Esophagus (tissue), 2 donors: ENCODE measurements at regions not wholly inside any gene's neighbourhood (a gene's known extent, or its start where the extent isn't known, plus 50 kb on each side); places are given as distances from the start of the nearest gene placed in this dataset.

Experiments used
- H3K27ac ChIP-seq, 2 donors: one replicate each; pipeline ENCODE4 v1.5.1; 2013; ENCODE audit warnings: low read depth in 2 of 2, mild to moderate bottlenecking in 2 of 2, inconsistent platforms in 1 of 2, low read length in 1 of 2, moderate library complexity in 1 of 2
- H3K27me3 ChIP-seq, 2 donors: one replicate each; pipeline ENCODE4 v1.6.1; 2013; ENCODE audit warnings: low read length in 2 of 2, control low read depth in 1 of 2, mild to moderate bottlenecking in 1 of 2; ENCODE audit not compliant: insufficient read depth in 2 of 2, control insufficient read depth in 1 of 2
- H3K36me3 ChIP-seq, 2 donors: one replicate each; pipeline ENCODE4 v1.6.1; 2013; ENCODE audit warnings: low read length in 1 of 2; ENCODE audit not compliant: control insufficient read depth in 2 of 2, insufficient read depth in 2 of 2
- H3K4me1 ChIP-seq, 2 donors: one replicate each; pipeline ENCODE4 v1.6.1; 2013; ENCODE audit warnings: low read length in 1 of 2; ENCODE audit not compliant: control insufficient read depth in 2 of 2, insufficient read depth in 2 of 2
- H3K4me3 ChIP-seq, 2 donors: one replicate each; pipeline ENCODE4 v1.5.1; 2013; ENCODE audit warnings: low read length in 2 of 2, mild to moderate bottlenecking in 2 of 2, low read depth in 1 of 2, moderate library complexity in 1 of 2
- H3K9me3 ChIP-seq, 2 donors: one replicate each; pipeline ENCODE4 v1.6.1; 2013; ENCODE audit warnings: mild to moderate bottlenecking in 2 of 2, low read depth in 1 of 2, low read length in 1 of 2, moderate library complexity in 1 of 2; ENCODE audit not compliant: control insufficient read depth in 2 of 2, insufficient read depth in 1 of 2
- WGBS, 2 donors: extraction: QIAGEN DNeasy Blood & Tissue Kit; methylation state at CpG; one replicate each; pipeline ENCODE4 v1.1.7; 2013; 5-methylcytosine and 5-hydroxymethylcytosine counted together
- donor health status: healthy with polysubstance abuse.
- donor health status: Bipolar disorder and iron deficiency.

GRCh38 chr18:8952174-8952573, 150.3 kb upstream of the NDUFV2 start:
- Histone ChIP-seq H3K4me1 (peaks cover 0 to 5% of the 10 kb centered on the region in 2 donors), H3K36me3 (no peaks in the 10 kb centered on the region), H3K27ac (no peak overlapping the region), H3K9me3 (no peaks in the 10 kb centered on the region), H3K4me3 (no peak overlapping the region), H3K27me3 (no peaks in the 10 kb centered on the region)
- 93 to 94% methylated on average over 5 of the region's 5 CpGs for WGBS, 2 donors

- 78 to 83% methylated on average over 10 of the region's 10 CpGs for WGBS, 2 donors
- H3K4me3 ChIP-seq = no peak overlapping the region
- no peak overlapping the region for H3K27ac ChIP-seq
- H3K4me1 ChIP-seq = peaks cover 0 to 5% of the 10 kb centered on the region in 2 donors
- no peaks in the 10 kb centered on the region for H3K36me3 ChIP-seq
- no peaks in the 10 kb centered on the region for H3K9me3 ChIP-seq
- no peaks in the 10 kb centered on the region for H3K27me3 ChIP-seq
Observed at GRCh38 chr18:8952769-8953760, 149.4 kb upstream of the NDUFV2 start.

- Histone ChIP-seq H3K36me3 (no peaks in the 10 kb centered on the region), H3K27me3 (no peaks in the 10 kb centered on the region), H3K4me1 (peaks cover 0 to 1% of the 10 kb centered on the region in 2 donors), H3K4me3 (no peak overlapping the region), H3K9me3 (no peaks in the 10 kb centered on the region), H3K27ac (no peak overlapping the region)
Observed at GRCh38 chr18:8957731-8958130, 144.8 kb upstream of the NDUFV2 start.

- peaks cover 0 to 3% of the 10 kb centered on the region in 2 donors for H3K4me1 ChIP-seq
- H3K4me3 ChIP-seq = no peak overlapping the region
- no peaks in the 10 kb centered on the region for H3K36me3 ChIP-seq
- 84 to 86% methylated on average over 3 of the region's 3 CpGs for WGBS, 2 donors
- H3K9me3 ChIP-seq = no peaks in the 10 kb centered on the region
- no peak overlapping the region for H3K27ac ChIP-seq
- H3K27me3 ChIP-seq = no peaks in the 10 kb centered on the region
Observed at GRCh38 chr18:8958660-8959059, 143.8 kb upstream of the NDUFV2 start.

- 63 to 80% methylated on average over 8 of the region's 8 CpGs for WGBS, 2 donors
- H3K4me3 ChIP-seq = no peak overlapping the region
Observed at GRCh38 chr18:8959551-8960135, 142.9 kb upstream of the NDUFV2 start.

GRCh38 chr18:8960740-8961657, 141.5 kb upstream of the NDUFV2 start:
- WGBS, 2 donors = 46 to 61% methylated on average over 10 of the region's 10 CpGs
- Histone ChIP-seq H3K4me1 (peaks cover 0 to 3% of the 10 kb centered on the region in 2 donors), H3K36me3 (no peaks in the 10 kb centered on the region), H3K9me3 (no peaks in the 10 kb centered on the region), H3K4me3 (no peak overlapping the region), H3K27me3 (no peaks in the 10 kb centered on the region), H3K27ac (peak overlapping the region in 1 of 2 donors; percentile 10)

More at GRCh38 chr18:8959551-8960135, 142.9 kb upstream of the NDUFV2 start:
- H3K4me1 ChIP-seq = peaks cover 0 to 3% of the 10 kb centered on the region in 2 donors
- no peak overlapping the region for H3K27ac ChIP-seq
- H3K27me3 ChIP-seq = no peaks in the 10 kb centered on the region
- no peaks in the 10 kb centered on the region for H3K36me3 ChIP-seq
- H3K9me3 ChIP-seq = no peaks in the 10 kb centered on the region

- Histone ChIP-seq H3K27me3 (no peaks in the 10 kb centered on the region), H3K4me1 (peaks cover 0 to 3% of the 10 kb centered on the region in 2 donors), H3K4me3 (no peak overlapping the region), H3K27ac (no peak overlapping the region), H3K36me3 (no peaks in the 10 kb centered on the region), H3K9me3 (no peaks in the 10 kb centered on the region)
- WGBS, 2 donors = 89 to 95% methylated on average over 8 of the region's 8 CpGs
Observed at GRCh38 chr18:8962192-8962779, 140.2 kb upstream of the NDUFV2 start.

- Histone ChIP-seq H3K4me3 (no peak overlapping the region), H3K9me3 (no peaks in the 10 kb centered on the region), H3K4me1 (peaks cover 0 to 3% of the 10 kb centered on the region in 2 donors), H3K27ac (no peak overlapping the region), H3K27me3 (no peaks in the 10 kb centered on the region), H3K36me3 (no peaks in the 10 kb centered on the region)
- 83 to 87% methylated on average over 8 of the region's 8 CpGs for WGBS, 2 donors
Observed at GRCh38 chr18:8962855-8963635, 139.5 kb upstream of the NDUFV2 start.
